Cardiac muscle cell (in vitro differentiated cells and primary cell): ENCODE measurements at regions not wholly inside any gene's neighbourhood (a gene's known extent, or its start where the extent isn't known, plus 50 kb on each side); places are given as distances from the start of the nearest gene placed in this dataset.
"Not testable (repeated sequence)": the region's sequence is repeated elsewhere in the genome, so short reads cannot be mapped to it uniquely, and the experiment has no call there.

Experiments
- DNase-seq, 2 donors: peaks; one replicate each; pipeline versions ENCODE4 v3.0.0 to v3.0.0-alpha.2; 2010 to 2017; ENCODE audit warnings: low read depth in 1 of 2, low spot score in 1 of 2
- H3K27ac ChIP-seq: fragments of 200-600 bp; sonication (generic); 2 replicates; pipeline ENCODE4 v1.5.1; 2016
- H3K27me3 ChIP-seq: fragments of 200-600 bp; sonication (generic); 2 replicates; pipeline ENCODE4 v1.6.0; 2016; ENCODE audit warnings: control low read depth
- H3K36me3 ChIP-seq: fragments of 200-600 bp; sonication (generic); 2 replicates; pipeline ENCODE4 v1.5.1; 2016; ENCODE audit warnings: control low read depth
- H3K4me1 ChIP-seq: fragments of 200-600 bp; sonication (generic); 2 replicates; pipeline ENCODE4 v1.8.1; 2017; ENCODE audit warnings: low read depth, mild to moderate bottlenecking, mixed run types
- H3K4me3 ChIP-seq: fragments of 200-600 bp; sonication (generic); 2 replicates; pipeline ENCODE4 v1.5.1; 2016; ENCODE audit warnings: mild to moderate bottlenecking
- H3K9me3 ChIP-seq: fragments of 200-600 bp; sonication (generic); 2 replicates; pipeline ENCODE4 v1.5.1; 2017; ENCODE audit warnings: low read depth, mild to moderate bottlenecking, control low read depth
- CTCF ChIP-seq: IDR thresholded peaks from 2 replicates; pipeline ENCODE4 v1.5.1; 2012; ENCODE audit warnings: low read depth, mild to moderate bottlenecking, low read length

GRCh38 chr5:3092664-3093063, 341.2 kb upstream of the IRX2 start:
- DNase-seq = peak in 1 of 2 donors; percentile 95
- no peak for TF ChIP-seq CTCF
- no peaks in the 10 kb centered on the region for H3K36me3 ChIP-seq
- no peak overlapping the region for H3K4me3 ChIP-seq
- H3K4me1 ChIP-seq = peaks cover 31% of the 10 kb centered on the region
- no peaks in the 10 kb centered on the region for H3K27me3 ChIP-seq
- no peaks in the 10 kb centered on the region for H3K9me3 ChIP-seq
- H3K27ac ChIP-seq = peak overlapping the region; percentile 99

DNA sequence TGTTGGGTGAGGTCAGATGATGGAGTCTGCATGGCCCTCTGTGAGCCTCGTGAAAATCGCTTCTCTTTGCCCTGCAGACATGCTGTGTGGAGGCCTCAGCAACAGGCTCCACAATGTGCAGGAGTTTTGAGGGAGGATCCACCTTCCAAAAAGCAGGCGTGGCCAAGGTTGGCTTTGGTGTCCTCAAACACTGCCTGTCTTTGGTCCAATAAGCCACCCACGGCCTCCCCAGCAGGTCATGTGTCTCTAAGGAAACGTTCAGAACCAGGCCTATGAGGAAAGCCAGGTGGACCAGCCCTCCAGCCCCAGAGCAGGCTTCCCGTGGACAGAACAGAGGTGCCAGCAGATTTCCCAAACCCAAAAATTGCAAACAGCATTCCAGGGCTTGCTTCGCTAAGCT, 340.7 kb upstream of the IRX2 start:
- no peaks in the 10 kb centered on the region for H3K9me3 ChIP-seq
- H3K36me3 ChIP-seq = no peaks in the 10 kb centered on the region
- H3K27me3 ChIP-seq = no peaks in the 10 kb centered on the region
- H3K27ac ChIP-seq = peak overlapping the region; percentile 99
- peaks cover 31% of the 10 kb centered on the region for H3K4me1 ChIP-seq
- TF ChIP-seq CTCF = no peak
- no peak overlapping the region for H3K4me3 ChIP-seq
- DNase-seq = no peak

DNA sequence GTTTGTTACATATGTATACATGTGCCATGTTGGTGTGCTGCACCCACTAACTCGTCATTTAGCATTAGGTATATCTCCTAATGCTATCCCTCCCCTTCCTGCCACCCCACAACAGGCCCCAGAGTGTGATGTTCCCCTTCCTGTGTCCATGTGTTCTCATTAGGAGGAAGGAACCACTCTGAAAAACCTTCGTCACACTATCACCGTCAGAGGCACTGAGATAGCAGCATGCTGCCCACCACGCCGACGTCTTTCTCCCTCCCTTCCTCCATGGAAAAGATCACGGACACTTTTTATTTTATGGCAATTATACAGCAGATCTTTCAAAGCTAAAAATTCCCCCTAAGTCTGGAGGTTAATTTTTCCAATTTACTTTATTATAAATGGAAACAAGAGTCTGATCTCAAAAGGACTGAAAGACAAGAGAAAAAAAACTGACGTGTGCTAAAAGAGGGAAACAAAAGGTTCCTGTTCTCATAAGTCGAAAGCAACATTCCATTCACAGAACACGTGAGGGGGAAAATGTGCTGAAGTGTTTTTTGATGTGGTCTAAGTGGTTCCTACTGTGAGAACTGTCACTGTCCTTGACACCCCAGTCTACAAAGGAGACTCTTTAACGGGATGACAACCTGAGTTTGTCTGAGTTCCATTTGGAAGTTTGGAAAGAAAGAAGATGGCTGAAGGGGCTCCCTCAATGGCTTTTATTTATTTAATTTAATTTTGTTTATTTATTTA, 339.7 kb upstream of the IRX2 start:
- no peaks in the 10 kb centered on the region for H3K36me3 ChIP-seq
- peak in 1 of 2 donors; percentile 85 for DNase-seq
- no peak overlapping the region for H3K4me3 ChIP-seq
- no peaks in the 10 kb centered on the region for H3K9me3 ChIP-seq
- peaks cover 31% of the 10 kb centered on the region for H3K4me1 ChIP-seq
- TF ChIP-seq CTCF = no peak
- peak overlapping the region; percentile 99 for H3K27ac ChIP-seq
- no peaks in the 10 kb centered on the region for H3K27me3 ChIP-seq

DNA sequence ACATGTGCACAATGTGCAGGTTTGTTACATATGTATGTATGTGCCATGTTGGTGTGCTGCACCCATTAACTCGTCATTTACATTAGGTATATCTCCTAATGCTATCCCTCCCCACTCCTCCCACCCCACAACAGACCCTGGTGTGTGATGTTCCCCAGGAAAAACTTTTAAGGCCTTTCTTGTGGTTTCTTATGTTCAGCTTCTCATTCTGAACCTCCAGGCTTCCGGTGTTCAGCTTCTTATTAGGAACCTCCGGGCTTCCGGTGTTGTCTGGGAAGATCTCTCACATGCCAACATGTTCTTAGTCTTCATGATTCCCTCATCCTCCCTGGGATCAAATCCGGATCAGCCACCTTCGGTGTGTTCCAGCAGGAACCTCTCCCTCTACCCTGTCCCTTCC, 338.8 kb upstream of the IRX2 start:
- not testable (repeated sequence) for H3K36me3 ChIP-seq, H3K27me3 ChIP-seq, H3K9me3 ChIP-seq, H3K4me3 ChIP-seq, DNase-seq
- Histone ChIP-seq H3K4me1 (peaks cover 31% of the 10 kb centered on the region), H3K27ac (peak overlapping the region; percentile 99)

DNA sequence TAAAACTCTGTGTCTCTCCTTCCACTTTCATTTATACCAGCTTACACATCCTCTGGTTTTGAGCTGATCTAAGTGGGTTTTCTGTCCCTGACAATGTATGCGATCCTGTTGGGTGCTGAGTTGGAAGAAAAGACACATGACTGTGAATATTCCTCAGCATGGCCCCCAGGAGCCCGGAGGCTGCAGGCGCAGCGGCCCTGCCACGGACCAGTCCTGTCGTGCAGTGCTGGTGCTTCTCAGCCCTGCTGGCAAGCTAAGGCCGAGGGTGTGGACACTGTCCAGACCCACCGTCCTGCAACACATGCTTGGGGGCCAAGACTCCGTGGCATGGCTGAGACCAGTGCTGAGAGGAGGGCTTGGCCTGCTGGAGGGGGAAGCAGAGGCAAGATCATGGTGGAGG, 328.9 kb upstream of the IRX2 start:
- no peak overlapping the region for H3K27ac ChIP-seq
- no peaks in the 10 kb centered on the region for H3K4me1 ChIP-seq

More for the DNA sequence above, 328.9 kb upstream of the IRX2 start:
- H3K9me3 ChIP-seq = no peaks in the 10 kb centered on the region
- TF ChIP-seq CTCF = no peak
- H3K36me3 ChIP-seq = no peaks in the 10 kb centered on the region
- H3K4me3 ChIP-seq = no peak overlapping the region
- DNase-seq = no peak
- no peaks in the 10 kb centered on the region for H3K27me3 ChIP-seq
